Middle frontal gyrus (tissue), 1 donor: ENCODE measurements at regions not wholly inside any gene's neighbourhood (a gene's known extent, or its start where the extent isn't known, plus 50 kb on each side); places are given as distances from the start of the nearest gene placed in this dataset.

ENCODE experiments used
- DNase-seq: peaks from one replicate; pipeline ENCODE4 v3.0.0-alpha.2; 2015; ENCODE audit warnings: low spot score; ENCODE audit errors: extremely low spot score

DNA sequence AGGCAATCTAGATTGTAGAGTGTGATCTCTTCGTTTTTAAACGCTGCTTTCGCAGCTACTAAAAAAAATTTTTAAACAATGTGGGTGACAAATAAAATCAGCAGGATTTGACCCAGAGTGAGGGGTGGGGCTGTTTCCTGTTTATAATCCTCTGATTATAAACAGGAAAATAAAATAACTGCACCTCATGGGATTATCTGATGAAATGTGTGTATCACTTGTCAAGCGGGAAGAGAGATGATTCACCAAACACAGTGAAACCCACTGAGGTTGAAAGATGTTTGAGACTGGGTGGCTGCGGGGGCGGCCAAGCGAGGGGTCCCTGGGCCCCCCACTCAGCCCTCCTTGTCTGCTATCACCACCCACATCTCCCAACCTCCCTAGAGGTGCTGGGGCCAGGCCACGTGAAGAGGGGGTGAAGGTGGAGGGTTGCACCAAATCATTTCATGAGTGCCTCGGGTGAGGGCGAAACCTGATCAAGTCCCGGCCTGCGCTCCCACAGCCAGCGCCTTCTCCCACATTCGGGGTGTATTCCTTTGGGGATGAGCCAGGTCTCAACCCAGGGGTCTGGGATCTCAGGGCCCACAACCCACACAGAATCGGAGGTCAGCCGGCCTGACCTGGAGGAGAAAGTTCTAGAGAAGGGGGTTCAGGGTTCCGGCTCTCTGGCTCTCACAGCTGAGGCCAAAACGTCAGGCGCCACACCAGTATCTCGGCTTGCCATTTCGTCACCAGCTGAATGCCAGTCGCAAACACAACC lies 212.5 kb downstream of the BMP7 start:
- no peak for DNase-seq

DNA sequence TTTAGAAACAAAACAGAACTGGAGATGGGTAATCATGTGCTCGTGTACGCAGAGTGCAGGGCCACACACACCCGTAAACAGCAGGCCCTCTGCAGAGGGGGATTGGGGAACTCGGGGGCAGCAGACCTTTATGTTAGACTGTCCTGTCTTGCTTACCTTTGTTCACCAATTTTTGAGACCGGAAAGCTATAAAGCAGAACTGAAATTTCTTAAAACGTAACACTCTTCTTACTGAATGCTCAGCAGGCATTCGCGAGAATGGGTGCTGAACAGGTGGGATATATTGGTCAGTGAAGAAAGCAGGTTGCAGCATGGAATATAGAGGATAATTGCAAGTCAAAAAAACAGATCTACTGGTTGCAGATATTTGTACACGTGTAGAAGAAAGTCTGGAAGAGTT lies 211.1 kb downstream of the BMP7 start:
- no peak for DNase-seq

DNA sequence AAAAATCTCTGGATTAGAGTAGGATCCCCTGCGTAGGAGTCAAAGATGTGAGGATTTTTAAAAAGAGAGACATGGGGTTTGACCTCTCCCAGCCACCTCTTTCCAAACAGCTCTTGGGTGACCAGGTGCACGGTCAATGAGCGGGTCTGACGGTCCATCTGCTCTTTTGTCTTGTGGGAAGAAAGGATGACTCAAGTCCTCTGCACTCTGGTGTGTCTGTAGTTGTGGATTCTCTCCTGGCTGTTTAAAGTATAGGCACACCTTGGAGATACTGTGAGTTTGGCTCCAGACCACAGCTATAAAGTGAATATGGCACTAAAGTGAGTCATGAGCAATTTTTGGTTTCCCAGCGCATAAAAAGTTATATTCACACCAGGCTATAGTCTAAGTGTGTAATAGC lies 209.8 kb downstream of the BMP7 start:
- no peak for DNase-seq

DNA sequence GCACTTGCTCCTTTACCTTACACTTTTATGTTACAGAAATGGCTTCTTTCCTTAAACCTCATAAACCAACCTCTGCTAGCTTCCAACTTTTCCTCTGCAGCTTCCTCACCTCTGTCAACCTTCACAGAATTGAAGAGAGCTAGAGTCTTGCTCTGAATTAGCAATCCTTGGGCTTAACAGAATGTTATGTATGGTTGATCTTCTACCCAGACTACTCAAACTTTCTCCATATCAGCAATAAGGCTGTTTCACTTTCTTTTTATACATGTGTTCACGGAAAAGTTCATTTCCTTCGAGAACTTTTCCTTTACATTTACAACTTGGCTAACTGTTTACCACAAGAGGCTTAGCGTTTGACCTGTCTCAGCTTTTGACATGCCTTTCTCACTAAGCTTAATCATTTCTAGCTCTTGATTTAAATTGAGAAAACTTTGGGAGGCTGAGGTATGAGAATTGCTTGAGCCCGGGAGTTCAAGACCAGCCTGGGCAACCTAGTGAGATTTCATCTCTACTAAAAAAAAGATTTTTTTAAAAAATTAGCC lies 207.3 kb downstream of the BMP7 start:
- no peak for DNase-seq

DNA sequence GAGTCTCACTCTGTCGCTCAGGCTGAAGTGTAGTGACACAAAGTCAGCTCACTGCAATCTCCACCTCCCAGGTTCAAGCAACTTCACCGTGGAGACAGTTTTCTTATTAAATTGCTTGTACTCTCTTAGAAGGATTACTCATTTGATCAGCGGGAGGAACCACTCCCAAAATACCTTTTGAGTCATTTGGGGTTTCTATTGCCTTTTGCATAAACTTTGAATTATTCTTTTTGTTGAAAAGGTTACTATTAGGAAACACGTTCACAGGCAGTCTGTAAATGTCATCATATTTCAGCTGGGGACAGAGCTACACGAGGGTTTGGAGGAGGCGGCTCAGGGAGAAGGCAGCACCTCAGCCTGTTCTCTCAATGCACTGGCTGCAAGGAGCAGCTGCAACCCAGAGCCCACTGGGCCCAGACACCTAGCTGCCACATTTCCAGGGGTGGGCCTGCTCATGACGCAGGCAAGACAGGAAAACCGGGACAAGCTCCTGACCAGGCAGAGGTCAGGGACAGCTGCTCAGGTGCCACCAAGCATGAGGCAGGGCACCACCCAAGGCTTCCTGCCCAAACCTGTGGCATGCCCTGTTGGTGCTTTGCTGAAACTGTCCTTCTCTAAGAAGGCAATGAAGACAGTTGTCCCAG lies 205.9 kb downstream of the BMP7 start:
- DNase-seq = no peak

DNA sequence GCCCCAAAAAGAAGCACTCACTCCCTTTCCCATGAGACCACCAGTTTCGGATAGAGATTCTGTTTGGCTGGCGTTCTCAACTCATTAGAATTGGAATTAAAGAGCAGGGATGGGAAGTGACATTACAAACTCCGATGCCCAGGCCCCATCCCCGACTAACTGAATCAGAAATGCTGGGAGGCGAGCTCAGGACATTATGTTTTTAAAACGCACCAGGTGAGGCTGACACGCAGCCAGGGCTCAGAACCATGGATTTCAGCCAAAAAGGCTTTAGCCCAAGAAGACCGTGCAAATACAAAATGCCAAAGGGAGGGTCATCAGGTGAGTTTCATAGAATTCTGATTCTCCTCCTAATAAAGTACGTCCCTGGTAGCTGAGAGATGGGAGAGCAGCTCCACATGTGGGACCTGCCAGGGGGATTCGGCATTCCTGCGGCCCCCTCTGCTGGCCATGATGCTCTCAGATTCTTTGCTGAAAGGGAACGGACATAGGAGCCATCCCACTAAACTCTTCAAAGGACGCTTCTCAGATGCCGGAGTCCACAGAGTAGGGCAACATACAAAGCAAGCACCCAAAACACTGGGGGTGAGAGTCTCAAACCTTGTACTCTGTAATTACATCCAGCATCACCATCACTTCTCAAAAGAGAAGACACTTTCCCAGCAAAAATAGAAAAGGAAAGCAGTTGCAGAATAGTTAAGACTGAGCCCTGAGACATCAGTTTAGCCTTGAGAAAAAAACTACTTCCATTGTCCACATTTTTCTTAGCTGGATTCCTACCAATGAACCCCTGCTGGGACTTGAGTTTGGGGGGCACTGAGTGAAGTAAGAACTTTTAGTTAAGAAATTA lies 205.2 kb downstream of the BMP7 start:
- no peak for DNase-seq

DNA sequence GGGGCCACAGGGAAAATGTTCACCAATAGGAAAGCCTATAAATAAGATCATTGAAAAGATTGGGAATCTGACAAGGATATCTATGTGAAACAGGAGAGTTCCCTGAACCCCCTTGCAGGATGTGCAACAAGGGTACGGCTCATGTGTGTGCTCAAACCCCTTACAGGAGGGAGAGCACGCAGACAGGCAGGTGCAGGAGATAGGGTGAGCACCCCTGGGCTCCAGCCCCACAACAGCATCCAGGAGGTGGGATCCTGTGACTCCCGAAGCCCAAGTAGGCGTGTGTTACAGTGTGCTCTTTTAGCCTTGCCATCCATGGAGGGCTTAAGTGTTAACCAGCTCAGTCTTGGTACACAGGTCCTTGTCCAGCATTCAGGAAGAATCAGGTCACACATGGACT lies 204.2 kb downstream of the BMP7 start:
- DNase-seq = no peak

DNA sequence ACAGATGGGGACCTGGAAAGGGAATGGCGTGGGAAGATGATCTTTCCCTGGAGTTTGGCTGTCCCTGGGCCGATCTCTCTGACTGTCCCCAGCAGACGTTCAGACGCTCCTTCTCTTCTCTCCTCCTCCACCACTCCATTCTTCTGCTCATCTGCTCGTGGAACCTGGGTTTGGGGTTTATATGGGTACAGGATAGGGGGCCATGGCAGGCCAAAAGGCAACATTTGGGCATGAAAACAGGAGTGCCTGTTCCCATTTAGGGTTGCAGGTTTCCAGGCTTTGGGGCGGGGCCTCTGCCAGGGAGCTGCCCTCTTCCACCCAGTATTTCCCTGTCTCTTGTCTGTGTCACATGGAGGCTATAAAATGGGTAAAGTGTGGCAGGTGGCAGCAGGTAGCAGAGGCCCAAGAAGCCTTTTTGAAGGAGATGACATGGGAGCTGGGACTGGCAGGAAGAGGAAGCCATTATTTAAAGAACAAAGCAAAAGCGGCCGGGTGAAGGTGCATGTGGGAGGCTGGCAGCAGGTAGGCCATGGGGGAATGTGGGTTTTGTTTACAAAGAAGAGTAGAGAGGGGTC lies 203.7 kb downstream of the BMP7 start:
- DNase-seq = no peak

DNA sequence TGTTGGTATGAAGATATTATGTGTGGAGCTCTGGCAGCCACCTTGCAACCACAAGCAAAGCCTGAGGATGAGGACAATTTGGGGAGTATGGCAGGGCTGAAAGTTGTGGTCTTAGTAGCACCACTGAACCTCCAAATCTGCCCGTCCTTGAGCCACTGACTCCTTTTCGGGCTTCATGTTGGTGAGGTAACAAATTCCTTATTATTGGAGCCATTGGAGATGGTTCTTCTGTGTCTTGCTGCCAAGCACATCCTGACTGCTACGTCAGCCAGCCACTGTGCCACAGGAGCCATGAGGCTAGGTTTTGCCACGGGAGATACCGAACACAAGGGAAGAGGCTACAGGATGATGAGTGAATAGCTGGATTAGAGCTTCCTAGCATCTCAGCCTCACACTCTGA lies 201.6 kb downstream of the BMP7 start:
- DNase-seq = no peak

DNA sequence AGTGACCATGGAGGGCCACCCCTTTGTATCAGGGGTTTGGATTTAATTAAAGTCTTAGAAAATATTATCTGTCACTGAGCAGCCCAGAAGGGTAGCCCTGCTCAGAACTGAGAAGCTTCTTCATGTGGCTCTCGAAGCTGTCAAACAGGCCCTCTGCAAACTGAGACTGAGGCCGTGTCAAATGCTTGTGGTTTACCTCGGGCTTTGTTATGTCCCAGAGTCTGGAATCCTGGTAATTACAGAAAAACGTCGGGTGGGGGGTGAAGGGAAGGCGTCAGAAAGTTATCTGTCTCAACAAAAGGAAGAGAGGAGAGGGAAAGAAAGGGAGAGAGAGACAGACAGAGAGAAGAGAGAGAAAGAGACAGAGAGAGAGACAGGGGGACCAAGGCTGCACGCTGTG lies 200.8 kb downstream of the BMP7 start:
- DNase-seq = no peak

DNA sequence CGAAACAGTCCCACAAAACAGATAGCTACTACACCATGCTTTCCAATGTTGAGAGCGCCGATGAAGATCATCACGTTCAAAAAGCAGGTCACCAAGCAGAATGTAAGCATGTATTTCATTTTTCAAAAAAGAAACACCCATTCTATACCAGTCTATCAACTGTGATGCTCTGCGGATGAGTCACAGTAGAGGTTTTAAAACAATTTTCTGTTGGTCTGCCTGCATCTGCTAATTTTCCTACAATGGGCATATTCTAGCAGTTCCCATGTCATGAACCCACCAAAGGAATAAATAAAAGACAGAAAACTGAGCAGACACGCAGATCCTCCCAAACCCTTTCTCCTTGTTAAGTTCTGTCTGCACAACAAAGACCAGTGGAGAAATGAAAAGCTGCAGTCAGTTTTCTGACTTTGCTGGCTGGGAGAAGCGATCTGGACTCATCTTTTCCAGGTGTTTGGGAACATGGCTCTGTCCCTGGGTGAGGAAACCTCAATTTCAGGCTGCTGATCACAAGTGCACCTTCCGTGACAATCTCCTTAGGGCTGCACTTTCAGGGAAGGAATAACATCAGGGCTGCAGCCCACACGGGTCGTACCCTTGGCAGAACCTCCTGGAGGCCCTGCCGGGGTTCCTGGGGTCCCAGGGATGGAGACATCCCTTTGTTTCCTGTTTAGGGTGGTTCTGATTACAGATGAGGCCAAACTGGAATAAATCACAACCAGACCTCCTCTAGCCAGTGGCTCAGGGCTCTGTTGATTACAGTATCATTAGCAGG lies 200.1 kb downstream of the BMP7 start:
- no peak for DNase-seq

DNA sequence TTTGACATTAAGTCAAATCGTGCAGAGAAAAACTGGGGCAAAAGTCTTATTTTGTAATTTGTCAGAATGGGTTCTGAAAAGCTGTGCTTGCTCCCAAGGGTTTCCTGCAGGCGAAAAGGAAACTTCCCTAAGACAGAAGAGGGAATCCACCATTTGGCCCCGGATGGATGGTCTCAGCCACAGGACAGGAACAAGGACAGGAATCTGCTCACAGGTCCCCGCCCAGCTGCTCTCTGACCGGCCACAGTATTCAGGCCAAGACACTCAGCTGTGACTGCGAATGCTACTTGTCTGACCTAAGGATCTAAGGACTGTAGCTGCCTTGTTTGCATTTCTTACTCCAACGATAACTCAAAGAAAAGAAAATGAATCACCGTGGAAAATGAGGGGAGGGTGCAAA lies 197.0 kb downstream of the BMP7 start:
- no peak for DNase-seq

DNA sequence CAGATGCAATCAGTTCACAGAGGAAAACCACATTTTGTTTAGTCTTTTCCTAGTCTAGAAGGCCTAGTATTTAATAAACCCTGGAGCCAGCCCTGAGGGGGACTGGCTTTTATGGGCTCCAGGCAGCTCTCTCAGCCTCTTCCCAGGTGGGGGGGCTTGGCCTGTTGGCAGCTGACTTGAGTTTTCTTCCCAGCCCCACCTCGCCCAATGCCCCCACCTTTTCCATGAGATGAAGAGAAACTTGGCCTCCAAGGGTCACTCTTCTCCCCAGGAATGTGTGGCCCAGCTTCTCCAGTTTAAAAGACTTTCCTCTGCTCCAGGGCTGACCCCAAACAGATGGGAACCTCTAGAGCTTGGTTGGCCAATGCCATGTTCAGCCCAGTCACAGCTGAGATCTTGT lies 196.1 kb downstream of the BMP7 start:
- DNase-seq = no peak

DNA sequence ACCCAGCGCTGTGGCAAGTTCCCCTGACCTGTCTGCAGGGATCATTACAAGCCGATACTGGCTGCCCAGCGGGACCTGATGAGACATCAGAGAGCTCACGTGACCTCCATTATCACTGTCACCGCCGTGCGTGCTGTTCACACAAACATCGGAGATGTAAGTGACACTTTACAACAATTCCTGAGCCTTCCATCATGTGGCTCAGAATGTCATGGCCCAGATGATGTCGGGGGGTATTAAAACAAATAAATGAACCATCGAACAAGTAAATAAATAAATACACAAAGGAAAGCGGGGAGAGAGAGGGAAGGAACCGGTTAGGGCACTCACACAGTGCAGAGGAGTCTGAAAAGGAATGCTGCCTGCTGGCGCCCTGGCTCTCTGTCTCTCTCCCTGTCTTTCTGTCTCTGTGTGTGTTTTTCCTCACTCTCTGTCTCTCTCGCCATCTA lies 195.1 kb downstream of the BMP7 start:
- no peak for DNase-seq

DNA sequence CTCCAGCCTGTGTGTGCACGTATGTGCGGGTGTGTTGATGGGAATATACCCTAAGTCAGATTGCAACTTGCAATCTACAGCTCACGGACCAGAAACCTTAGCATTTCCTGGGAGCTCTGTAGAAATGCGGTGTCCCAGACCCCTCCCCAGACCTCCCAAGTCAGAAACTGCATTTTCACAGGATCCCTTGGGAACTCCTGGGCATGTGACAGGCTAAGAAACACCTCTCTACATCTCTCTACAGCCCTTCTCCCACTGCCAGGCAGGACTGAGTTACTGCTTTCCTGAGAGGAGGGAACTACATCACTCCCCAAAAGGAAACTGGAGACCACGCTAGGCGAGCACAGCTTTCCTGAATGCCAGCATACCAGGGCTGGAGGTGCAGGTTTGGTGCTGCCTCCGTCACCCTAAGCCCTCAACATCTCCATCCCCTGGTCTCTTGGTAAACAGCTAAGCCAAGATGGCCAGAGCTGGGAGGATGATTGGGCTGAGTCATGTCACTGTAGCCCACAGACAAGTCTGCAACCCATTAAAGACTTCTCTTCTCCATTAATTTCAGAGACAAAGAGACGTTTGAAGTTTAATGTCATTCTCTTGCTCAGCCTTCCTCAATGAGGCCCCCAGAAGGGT lies 194.4 kb downstream of the BMP7 start:
- no peak for DNase-seq

DNA sequence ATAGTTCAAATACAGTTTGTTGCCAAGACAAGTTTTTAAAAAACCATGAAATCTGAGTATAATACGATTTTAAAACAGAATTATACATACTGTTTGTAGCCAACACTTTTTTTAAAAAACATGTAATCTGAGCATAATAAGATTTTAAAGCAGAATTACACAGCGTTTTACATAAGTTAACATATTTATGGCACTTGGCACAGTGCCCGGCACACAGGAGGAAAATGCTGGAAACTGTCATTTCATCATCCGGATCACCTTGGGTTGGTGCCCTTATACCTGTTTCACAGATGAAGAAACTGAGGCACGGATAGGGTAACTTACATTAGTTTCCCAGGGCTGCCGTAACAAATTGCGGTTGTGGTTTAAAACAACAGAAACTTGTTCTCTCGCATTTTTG lies 193.0 kb downstream of the BMP7 start:
- DNase-seq = no peak

DNA sequence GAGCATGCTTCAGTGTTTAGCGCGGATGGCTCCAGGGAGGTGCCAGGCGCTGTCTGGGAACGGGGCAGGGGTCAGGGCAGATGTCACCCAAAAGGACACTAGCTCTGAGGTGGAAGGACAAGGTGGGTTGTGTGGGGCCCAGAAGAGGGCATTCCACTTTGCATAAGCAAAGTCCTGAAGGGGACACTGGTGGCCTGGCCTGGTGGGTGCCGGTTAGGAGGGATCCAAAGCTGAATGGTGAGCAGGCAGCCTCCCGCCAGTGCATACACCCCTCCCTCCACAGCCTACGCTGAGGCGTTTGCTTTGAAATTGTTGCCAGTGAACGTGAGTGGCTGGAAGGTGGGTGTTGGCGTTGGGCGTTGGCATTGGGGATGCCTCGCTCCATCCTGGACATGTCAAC lies 192.1 kb downstream of the BMP7 start:
- DNase-seq = no peak

DNA sequence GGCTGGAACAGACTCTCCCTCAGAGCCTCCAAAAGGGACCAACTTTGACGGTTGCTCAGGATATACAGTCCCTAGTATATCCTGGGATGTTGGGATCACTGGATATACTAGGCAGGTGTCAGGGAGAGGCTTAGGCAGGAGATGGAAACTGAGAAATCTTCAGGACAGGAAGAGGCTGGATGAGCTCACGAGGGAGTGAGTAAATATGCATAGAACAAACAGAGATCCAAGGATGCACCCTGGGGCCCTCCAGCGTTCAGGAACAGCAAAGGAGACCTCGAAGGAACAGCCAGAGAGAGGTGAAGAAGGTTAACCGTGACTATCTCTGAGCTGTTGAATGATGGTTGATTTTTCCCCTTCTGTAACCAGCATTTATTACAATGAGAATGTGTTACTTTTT lies 191.3 kb downstream of the BMP7 start:
- no peak for DNase-seq

DNA sequence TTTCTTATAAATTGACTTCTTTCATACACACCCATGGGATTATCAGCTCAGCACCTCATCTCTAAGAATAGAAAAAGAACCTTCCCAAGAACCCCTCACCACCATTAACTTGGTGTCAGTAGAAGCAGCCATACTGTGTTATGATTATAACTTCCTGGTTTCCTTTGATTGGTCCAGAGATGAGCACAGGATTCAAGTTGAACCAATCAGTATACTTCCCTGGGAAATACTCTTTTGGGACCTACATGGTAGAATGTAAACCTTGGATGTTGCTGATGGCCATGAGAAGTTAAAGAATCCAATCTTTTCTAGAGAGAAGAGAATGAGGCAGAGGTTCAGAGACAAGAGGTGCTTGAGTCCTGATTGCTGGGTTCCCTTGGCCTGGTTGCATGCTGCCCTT lies 190.8 kb downstream of the BMP7 start:
- no peak for DNase-seq

DNA sequence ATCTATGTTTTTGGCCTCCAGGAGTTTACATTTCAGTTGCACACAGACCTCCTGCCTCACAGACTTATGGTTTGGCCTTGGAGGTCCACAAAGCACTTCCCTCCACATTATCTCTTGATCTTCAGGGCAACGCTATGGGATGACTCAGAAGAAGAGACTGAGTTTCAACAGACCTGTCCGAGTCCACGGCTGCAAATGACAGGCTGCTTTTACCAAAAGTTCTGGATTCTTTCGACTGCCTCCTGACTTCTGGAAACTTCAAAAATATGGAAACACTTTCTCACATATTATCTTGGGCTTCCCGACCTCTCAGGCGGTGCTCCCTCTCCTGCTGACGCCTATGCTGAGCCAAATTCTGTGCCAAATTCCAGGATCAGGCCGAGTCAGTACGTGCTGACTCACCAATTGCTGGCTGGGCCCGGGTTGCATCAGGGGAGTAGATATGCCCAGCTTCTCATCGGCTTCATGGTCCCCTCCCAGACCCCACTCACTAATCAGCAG lies 190.2 kb downstream of the BMP7 start:
- no peak for DNase-seq
